GM18517 (cell line): ENCODE measurements at regions not wholly inside any gene's neighbourhood (a gene's known extent, or its start where the extent isn't known, plus 50 kb on each side); places are given as distances from the start of the nearest gene placed in this dataset.
"Not testable (repeated sequence)": the region's sequence is repeated elsewhere in the genome, so short reads cannot be mapped to it uniquely, and the experiment has no call there.

Source experiments
- ATAC-seq: cut with Tn5 transposase; IDR thresholded peaks from one replicate; pipeline ENCODE4 v1.9.1; 2021; ENCODE audit warnings: mild to moderate bottlenecking, moderate library complexity; ENCODE audit not compliant: unreplicated experiment

GRCh38 chr6:84635081-84635761 is 129.2 kb downstream of the TBX18 start:
- ATAC-seq, result no peak

- no peak for ATAC-seq
These were observed 130.6 kb downstream of the TBX18 start for GRCh38 chr6:84633771-84634170.

- not testable (repeated sequence) for ATAC-seq
These were observed 137.9 kb downstream of the TBX18 start for GRCh38 chr6:84626527-84626926.

GRCh38 chr6:84625506-84625905 is 138.9 kb downstream of the TBX18 start:
- no peak for ATAC-seq

- ATAC-seq, result no peak
These were observed 140.3 kb downstream of the TBX18 start for GRCh38 chr6:84623956-84624680.

GRCh38 chr6:84618836-84619235 is 145.6 kb downstream of the TBX18 start:
- ATAC-seq, result no peak

- no peak for ATAC-seq
These were observed 146.2 kb downstream of the TBX18 start for GRCh38 chr6:84618046-84618752.

GRCh38 chr6:84615987-84616386 is 148.4 kb downstream of the TBX18 start:
- ATAC-seq, result no peak

GRCh38 chr6:84615113-84615850 is 149.1 kb downstream of the TBX18 start:
- ATAC-seq, result no peak

GRCh38 chr6:84606860-84607259 is 157.5 kb downstream of the TBX18 start:
- no peak for ATAC-seq

- ATAC-seq, result no peak
These were observed 159.1 kb downstream of the TBX18 start for GRCh38 chr6:84605298-84605697.

GRCh38 chr6:84601366-84601765 is 163.0 kb downstream of the TBX18 start:
- ATAC-seq, result no peak

- no peak for ATAC-seq
These were observed 164.4 kb downstream of the TBX18 start for GRCh38 chr6:84599991-84600390.

GRCh38 chr6:84597238-84597875 is 167.0 kb downstream of the TBX18 start:
- ATAC-seq, result no peak

- no peak for ATAC-seq
These were observed 167.9 kb downstream of the TBX18 start for GRCh38 chr6:84596488-84596887.

GRCh38 chr6:84588697-84589080 is 175.7 kb downstream of the TBX18 start:
- no peak for ATAC-seq

- ATAC-seq, result not testable (repeated sequence)
These were observed 176.3 kb downstream of the TBX18 start for GRCh38 chr6:84587994-84588696.

GRCh38 chr6:84587202-84587940 is 177.0 kb downstream of the TBX18 start:
- not testable (repeated sequence) for ATAC-seq

GRCh38 chr6:84583784-84584183 is 180.6 kb downstream of the TBX18 start:
- no peak for ATAC-seq
